GM12872 (cell line): ENCODE measurements at regions not wholly inside any gene's neighbourhood (a gene's known extent, or its start where the extent isn't known, plus 50 kb on each side); places are given as distances from the start of the nearest gene placed in this dataset.

Experiments
- TF ChIP-seq, protein P1 (sequence below): IDR thresholded peaks from 3 replicates; pipeline ENCODE4 v1.5.1; 2011; ENCODE audit warnings: low read depth, mild to moderate bottlenecking, low read length, moderate library complexity; ENCODE audit not compliant: insufficient read depth

DNA sequence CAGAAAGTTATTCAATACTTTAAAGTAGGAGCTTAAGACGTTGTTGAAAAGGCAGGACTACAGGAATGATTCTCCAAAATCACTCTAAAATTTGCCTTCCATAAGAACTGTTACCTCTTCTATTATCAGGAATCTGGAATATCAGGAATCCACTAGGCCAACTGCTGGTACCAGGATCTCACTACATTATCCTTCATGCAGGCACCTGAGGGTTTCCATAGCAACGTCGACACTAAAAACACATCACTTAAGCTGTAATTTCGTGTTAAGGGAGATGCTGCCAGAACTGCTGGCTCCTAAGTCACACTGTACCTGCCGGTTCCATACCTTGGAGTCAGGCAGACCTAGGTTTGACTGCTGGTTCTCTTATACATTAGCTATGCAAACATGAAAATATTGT lies 139.7 kb upstream of the C1orf87 start:
- TF ChIP-seq, protein P1, sequence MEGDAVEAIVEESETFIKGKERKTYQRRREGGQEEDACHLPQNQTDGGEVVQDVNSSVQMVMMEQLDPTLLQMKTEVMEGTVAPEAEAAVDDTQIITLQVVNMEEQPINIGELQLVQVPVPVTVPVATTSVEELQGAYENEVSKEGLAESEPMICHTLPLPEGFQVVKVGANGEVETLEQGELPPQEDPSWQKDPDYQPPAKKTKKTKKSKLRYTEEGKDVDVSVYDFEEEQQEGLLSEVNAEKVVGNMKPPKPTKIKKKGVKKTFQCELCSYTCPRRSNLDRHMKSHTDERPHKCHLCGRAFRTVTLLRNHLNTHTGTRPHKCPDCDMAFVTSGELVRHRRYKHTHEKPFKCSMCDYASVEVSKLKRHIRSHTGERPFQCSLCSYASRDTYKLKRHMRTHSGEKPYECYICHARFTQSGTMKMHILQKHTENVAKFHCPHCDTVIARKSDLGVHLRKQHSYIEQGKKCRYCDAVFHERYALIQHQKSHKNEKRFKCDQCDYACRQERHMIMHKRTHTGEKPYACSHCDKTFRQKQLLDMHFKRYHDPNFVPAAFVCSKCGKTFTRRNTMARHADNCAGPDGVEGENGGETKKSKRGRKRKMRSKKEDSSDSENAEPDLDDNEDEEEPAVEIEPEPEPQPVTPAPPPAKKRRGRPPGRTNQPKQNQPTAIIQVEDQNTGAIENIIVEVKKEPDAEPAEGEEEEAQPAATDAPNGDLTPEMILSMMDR = no peak

DNA sequence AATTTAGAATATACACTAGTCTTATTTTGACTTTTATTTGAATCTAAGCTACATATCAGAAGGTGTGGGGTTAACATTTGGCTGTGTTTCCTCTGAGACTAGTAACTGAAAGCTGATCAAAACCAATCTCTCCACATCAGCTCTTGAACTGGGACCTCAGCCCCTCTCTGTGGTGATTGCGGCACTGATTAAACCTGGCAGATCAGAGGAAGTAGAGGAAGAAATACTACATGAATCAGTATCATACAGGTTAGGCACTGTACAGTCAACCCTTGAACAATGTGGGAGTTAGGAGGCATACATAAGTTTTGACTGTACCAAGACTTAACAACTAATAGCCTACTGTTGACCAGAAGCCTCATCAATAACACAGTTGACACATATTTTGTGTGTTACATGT lies 122.5 kb upstream of the C1orf87 start:
- TF ChIP-seq, protein P1 = no peak

DNA sequence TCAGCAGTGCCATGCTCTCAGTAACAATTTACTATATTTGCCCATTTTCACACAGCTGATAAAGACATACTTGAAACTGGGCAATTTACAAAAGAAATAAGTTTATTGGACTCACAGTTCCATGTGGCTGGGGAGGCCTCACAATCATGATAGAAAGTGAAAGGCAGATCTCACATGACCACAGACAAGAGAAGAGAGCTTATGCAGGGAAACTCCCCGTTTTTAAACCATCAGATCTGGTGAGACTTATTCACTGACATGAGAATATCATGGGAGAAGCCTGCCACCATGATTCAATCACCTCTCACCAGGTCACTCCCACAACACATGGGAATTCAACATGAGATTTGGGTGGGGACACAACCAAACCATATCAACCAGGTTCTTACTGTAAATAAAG lies 112.1 kb upstream of the C1orf87 start:
- TF ChIP-seq, protein P1 = no peak

DNA sequence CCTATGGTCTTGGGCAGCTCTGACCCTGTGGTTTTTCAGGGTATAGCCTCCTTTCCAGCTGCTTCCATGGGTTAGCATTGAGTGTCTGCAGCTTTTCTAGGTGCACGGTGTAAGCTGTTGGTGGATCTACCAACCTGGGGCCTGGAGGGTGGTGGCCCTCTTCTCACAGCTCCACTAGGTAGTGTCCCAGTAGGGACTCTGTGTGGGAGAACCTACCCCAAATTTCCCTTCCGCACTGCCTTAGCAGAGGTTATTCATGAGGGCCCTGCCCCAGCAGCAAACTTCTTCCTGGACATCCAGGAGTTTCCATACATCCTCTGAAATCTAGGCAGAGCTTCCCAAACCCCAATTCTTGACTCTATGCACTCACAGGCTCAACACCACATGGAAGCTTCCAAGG lies 111.0 kb upstream of the C1orf87 start:
- TF ChIP-seq, protein P1 = no peak

DNA sequence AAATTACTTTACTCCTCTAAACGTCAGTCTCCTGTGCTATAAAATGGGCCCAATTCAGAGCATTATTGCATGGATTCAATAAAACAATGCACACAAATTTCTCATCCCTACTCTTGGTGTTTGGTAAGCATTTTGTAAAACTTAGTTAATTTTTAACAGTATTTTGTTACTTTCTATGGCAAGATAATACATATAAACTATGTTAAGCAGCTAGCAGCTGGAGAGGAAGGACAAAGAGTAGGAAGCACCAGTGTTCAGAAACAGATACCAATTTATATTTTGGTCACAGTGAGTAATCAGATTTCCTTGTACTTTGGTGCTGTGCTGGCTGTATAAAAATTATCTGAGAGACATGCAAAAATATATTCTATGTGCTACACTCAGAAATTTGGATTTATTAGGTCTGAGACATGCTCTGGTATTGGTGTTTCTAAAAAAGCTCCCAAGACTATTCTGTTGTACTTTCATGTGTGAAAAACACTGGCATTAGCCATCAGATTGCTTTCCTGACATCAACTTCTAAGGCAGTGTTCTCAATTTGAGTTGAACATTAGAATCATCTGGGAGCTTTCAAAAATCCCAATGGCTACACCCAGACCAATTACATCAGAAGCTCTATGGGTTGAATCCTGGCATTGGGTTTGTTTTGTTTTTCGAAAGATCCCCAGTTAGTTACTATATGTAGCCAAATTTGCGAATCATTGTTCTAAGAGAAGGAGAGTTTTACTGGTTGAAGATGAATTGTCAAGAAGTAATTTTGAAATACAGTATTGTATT lies 100.3 kb upstream of the C1orf87 start:
- TF ChIP-seq, protein P1 = no peak

DNA sequence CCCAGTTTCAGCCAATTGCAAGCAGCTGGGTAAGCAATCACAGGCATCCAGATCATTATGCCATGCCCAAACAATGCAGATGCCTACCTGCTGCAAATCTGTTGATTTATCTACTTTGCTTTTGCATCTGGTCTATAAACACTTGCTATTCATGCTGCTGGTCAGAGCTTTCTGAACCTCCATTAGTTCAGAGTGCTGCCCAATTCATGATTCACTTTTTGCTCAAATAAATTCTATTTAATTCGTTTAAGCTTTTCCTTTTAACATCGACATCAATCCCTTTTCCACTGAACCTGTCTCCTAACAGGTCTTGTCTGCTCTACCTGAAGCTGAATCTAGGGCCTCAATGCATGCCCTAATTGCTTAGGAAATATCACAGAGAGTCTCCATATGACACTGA lies 99.4 kb upstream of the C1orf87 start:
- TF ChIP-seq, protein P1 = no peak

DNA sequence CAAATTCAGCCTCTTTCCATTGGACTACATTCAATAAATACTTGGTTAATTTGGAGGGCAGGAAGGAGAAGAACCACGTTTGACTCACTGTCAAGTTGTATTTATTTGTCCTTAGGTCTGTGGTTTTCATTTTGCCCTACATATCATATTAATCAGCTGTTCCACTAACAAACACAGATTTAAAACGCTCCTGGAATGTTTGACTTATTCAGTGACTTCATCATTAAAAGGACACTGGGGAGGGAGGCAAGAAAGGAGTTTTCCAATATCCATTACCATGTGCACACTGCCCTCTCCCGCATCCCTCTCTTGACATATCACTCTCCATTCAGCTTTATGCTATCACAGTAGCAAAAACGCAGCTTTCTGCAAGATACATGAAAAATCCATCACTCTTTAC lies 98.2 kb upstream of the C1orf87 start:
- TF ChIP-seq, protein P1 = no peak
